ES-I3 (cell line): ENCODE measurements at regions not wholly inside any gene's neighbourhood (a gene's known extent, or its start where the extent isn't known, plus 50 kb on each side); places are given as distances from the start of the nearest gene placed in this dataset.
"Not testable (repeated sequence)": the region's sequence is repeated elsewhere in the genome, so short reads cannot be mapped to it uniquely, and the experiment has no call there.

Source experiments
- H3K36me3 ChIP-seq: 2 replicates; pipeline ENCODE4 v1.6.1; 2013; ENCODE audit warnings: mild to moderate bottlenecking, low read length, control low read depth, moderate library complexity; ENCODE audit not compliant: insufficient read depth
- H3K4me1 ChIP-seq: 2 replicates; pipeline ENCODE4 v1.6.1; 2013; ENCODE audit warnings: mild to moderate bottlenecking, control low read depth, low read length; ENCODE audit not compliant: insufficient read depth
- H3K9ac ChIP-seq: 2 replicates; pipeline ENCODE4 v1.6.1; 2013; ENCODE audit warnings: low read depth, mild to moderate bottlenecking, low read length, moderate library complexity
- H3K9me3 ChIP-seq: 2 replicates; pipeline ENCODE4 v1.6.1; 2013; ENCODE audit warnings: mild to moderate bottlenecking, low read length, moderate library complexity; ENCODE audit not compliant: control insufficient read depth, insufficient read depth

GRCh38 chr11:39363571-39363970 lies 2095.9 kb downstream of the LRRC4C start:
- no peaks in the 10 kb centered on the region; the same call in 1 of the 2 replicates for H3K9me3 ChIP-seq
- no peak overlapping the region for H3K9ac ChIP-seq
- no peaks in the 10 kb centered on the region for H3K4me1 ChIP-seq
- no peaks in the 10 kb centered on the region for H3K36me3 ChIP-seq

- Histone ChIP-seq H3K9ac (no peak overlapping the region), H3K4me1 (no peaks in the 10 kb centered on the region), H3K9me3 (no peaks in the 10 kb centered on the region; the same call in 1 of the 2 replicates), H3K36me3 (no peaks in the 10 kb centered on the region)
These were observed 2097.9 kb downstream of the LRRC4C start for GRCh38 chr11:39361557-39361956.

GRCh38 chr11:39345834-39346442 lies 2113.5 kb downstream of the LRRC4C start:
- Histone ChIP-seq H3K36me3 (no peaks in the 10 kb centered on the region), H3K9me3 (no peaks in the 10 kb centered on the region), H3K9ac (no peak overlapping the region), H3K4me1 (peaks cover 8% of the 10 kb centered on the region)

GRCh38 chr11:39341461-39341860 lies 2118.0 kb downstream of the LRRC4C start:
- Histone ChIP-seq H3K9ac (no peak overlapping the region), H3K36me3 (no peaks in the 10 kb centered on the region), H3K4me1 (peaks cover 8% of the 10 kb centered on the region), H3K9me3 (0 out of 2 replicates have a peak, but pooled peaks cover 4% of the 10 kb centered on the region)

- not testable (repeated sequence) for H3K9ac ChIP-seq, H3K4me1 ChIP-seq, H3K9me3 ChIP-seq, H3K36me3 ChIP-seq
These were observed 2126.4 kb downstream of the LRRC4C start for GRCh38 chr11:39333006-39333405.

GRCh38 chr11:39327302-39327701 lies 2132.2 kb downstream of the LRRC4C start:
- Histone ChIP-seq H3K9ac (no peak overlapping the region), H3K4me1 (no peaks in the 10 kb centered on the region), H3K9me3 (no peaks in the 10 kb centered on the region), H3K36me3 (no peaks in the 10 kb centered on the region)

GRCh38 chr11:39311888-39312287 lies 2147.6 kb downstream of the LRRC4C start:
- not testable (repeated sequence) for H3K36me3 ChIP-seq, H3K4me1 ChIP-seq, H3K9me3 ChIP-seq, H3K9ac ChIP-seq

- Histone ChIP-seq H3K9me3 (no peaks in the 10 kb centered on the region), H3K9ac (no peak overlapping the region), H3K4me1 (no peaks in the 10 kb centered on the region; the same call in 1 of the 2 replicates), H3K36me3 (no peaks in the 10 kb centered on the region)
These were observed 2154.9 kb downstream of the LRRC4C start for GRCh38 chr11:39304586-39304985.

GRCh38 chr11:39294648-39295047 lies 2164.8 kb downstream of the LRRC4C start:
- H3K9me3 ChIP-seq = no peaks in the 10 kb centered on the region
- no peaks in the 10 kb centered on the region for H3K36me3 ChIP-seq
- no peak overlapping the region for H3K9ac ChIP-seq
- no peaks in the 10 kb centered on the region for H3K4me1 ChIP-seq

- H3K36me3 ChIP-seq = no peaks in the 10 kb centered on the region
- H3K9ac ChIP-seq = no peak overlapping the region
- peaks cover 3% of the 10 kb centered on the region; the same call in 1 of the 2 replicates for H3K9me3 ChIP-seq
- H3K4me1 ChIP-seq = no peaks in the 10 kb centered on the region
These were observed 2171.4 kb downstream of the LRRC4C start for GRCh38 chr11:39288011-39288410.

GRCh38 chr11:39268176-39268690 lies 2191.2 kb downstream of the LRRC4C start:
- Histone ChIP-seq H3K9ac (no peak overlapping the region), H3K36me3 (no peaks in the 10 kb centered on the region), H3K9me3 (no peaks in the 10 kb centered on the region), H3K4me1 (no peaks in the 10 kb centered on the region)

GRCh38 chr11:39255648-39256047 lies 2203.8 kb downstream of the LRRC4C start:
- no peaks in the 10 kb centered on the region for H3K4me1 ChIP-seq
- no peaks in the 10 kb centered on the region for H3K9me3 ChIP-seq
- no peak overlapping the region for H3K9ac ChIP-seq
- no peaks in the 10 kb centered on the region for H3K36me3 ChIP-seq

GRCh38 chr11:39249566-39250365 lies 2209.7 kb downstream of the LRRC4C start:
- Histone ChIP-seq H3K36me3 (no peaks in the 10 kb centered on the region), H3K9me3 (no peaks in the 10 kb centered on the region), H3K4me1 (no peaks in the 10 kb centered on the region), H3K9ac (no peak overlapping the region)

GRCh38 chr11:39247570-39248137 lies 2211.8 kb downstream of the LRRC4C start:
- Histone ChIP-seq H3K9me3 (no peaks in the 10 kb centered on the region), H3K4me1 (no peaks in the 10 kb centered on the region), H3K36me3 (no peaks in the 10 kb centered on the region), H3K9ac (no peak overlapping the region)

GRCh38 chr11:39239553-39239952 lies 2219.9 kb downstream of the LRRC4C start:
- Histone ChIP-seq H3K36me3 (no peaks in the 10 kb centered on the region), H3K9ac (no peak overlapping the region), H3K4me1 (no peaks in the 10 kb centered on the region), H3K9me3 (no peaks in the 10 kb centered on the region)
